HK-2 (cell line): ENCODE measurements at regions not wholly inside any gene's neighbourhood (a gene's known extent, or its start where the extent isn't known, plus 50 kb on each side); places are given as distances from the start of the nearest gene placed in this dataset.
A peak's percentile ranks its signal among the peaks of the same experiment; 100 is the strongest.

Experiments
- DNase-seq: peaks from one replicate; pipeline ENCODE4 v3.0.0-alpha.2; 2018; ENCODE audit not compliant: unreplicated experiment

DNA sequence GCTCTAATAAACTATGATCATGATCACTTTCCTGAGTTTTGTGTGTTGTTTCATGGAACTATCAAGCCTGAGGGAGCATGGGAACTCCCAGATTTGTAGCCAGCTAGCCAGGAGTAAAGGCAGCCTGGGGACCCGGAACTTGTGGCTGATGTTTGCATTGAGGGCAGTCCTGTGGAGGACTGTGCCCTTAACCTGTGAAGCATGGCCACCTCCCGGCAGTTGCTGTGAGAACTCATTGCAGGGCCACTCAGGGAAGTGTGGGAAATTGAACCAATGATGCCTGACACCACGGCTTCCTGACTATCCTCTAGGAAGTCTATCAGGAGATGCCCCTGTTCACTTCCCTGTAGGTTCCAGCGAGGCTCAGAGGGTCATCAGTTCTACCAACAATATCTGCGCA is 250.6 kb downstream of the DAD1 start:
- no peak for DNase-seq

DNA sequence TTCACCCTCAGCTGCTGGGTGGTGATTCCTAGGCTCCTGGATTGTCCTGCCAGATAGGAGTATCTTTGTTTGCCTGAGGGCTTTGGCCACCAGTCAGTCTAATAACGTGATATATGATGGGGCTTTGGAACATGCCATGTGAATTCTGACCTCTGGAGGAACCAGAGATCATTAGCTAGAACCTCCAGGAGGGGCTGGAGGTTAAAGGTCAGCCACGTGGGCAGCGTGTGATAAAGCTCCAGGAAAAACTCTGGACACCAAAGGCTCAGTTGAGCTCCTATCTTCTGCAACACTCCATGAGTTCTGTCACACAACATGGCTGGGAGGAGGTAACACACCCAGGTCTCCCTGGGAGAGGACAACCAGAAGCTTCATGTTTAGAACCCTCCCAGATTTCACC is 251.1 kb downstream of the DAD1 start:
- no peak for DNase-seq

DNA sequence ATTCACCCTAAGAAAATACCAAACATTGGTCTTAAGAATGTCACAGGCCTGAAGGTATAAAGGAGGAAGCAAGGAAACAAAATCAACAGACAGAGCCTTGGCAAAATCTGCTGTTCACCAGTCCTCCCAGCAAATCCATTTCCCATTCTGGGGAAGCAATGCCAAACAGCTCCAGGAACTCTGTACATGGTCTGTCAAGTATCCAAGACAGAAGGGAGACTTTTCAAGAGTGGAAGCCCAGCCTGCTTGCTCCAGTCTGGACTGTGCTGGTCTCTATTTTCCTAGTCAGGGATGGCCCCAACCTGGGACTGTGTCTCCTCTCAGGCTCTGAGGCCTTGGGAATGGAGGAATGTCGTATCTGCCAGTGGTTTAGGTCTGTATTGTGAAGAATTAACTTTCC is 251.5 kb downstream of the DAD1 start:
- DNase-seq: no peak

DNA sequence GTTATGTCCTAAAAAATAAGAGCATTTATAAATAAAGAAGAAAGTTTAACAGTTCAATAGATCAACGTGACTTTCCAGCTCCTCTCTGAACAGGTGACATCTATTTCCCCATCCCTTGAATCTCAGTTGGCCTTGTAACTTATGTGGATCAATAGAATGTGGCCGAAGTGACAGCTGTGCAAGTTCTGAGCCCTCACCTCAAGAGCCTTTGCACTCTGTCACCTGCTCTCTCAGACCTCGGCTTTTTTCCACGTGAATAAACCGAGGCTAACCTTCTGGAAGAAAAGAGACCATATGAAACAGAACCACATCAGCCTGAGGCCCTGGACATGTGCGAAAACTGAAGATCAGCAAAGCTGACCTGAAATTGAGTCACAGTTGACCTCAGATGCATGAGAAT is 253.0 kb downstream of the DAD1 start:
- DNase-seq: no peak

DNA sequence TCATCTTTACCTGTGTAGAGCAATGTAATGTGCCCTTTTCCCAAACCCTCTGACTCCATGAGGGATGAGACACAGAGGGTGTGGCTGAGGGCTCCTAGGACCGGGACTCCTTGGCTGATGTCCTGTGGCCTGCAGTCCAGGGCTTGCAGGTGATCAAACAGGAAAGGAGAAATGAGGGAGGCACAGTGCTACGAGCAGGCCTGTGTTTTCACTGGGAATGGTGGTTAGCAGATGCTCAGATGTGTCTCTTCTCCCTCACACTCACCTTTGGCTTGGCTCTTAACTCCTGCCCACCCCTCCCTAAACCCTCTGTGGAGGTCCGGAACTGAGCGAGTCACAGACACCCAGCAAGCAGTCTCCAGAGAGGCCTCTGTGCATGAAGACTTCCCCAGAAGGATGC is 254.4 kb downstream of the DAD1 start:
- DNase-seq: no peak

DNA sequence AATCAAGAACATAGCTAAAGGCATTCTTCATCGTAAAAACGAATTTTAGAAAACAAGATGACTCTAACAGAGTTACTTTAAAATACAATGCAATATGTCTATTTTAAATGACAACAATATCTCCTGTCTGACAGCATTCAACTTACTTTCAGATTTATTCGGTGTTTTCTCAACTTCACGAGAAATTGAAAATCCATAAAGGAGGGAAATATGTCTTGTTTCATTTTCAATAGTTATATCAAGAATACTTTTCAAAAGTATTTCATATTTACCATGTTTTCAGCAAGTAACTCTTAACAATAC is 254.8 kb downstream of the DAD1 start:
- no peak for DNase-seq

DNA sequence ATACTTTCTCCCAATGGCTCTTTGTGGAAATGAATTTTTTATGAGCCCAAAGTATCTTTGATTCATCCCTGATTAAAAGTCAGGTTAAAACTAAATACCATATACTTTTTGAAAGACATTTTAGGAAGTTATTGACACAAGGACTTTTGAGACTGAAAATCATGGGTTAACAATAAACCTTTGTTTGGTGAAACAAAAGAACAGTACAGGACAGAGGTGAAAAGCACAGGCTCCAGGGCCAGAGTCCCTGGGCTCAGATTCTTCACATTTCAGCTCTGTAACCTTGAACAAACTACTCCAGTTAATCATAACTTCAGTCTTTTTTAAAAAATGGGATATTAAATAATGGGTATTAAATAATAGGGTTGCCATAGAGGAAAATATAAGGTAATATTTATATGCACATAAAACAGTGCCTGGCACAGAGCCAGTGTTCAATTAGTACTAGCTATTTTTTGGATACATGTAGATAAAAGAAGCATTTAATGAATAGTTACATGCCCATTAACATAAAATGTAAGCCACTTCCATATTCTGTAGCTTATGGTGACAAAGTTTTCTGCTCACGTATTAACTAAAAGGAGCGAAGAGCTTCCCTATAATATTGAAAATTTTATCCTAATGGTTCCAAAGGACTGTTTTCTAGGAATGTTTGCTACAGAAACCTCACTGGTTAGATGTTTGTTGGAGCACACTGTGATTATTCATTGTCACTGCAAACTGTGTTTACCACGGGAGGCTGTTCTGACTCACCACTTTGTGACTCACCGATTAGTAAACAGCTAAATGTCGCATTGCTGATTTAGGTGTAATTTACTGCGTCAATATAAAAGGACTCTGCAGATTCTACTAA is 255.4 kb downstream of the DAD1 start:
- no peak for DNase-seq

DNA sequence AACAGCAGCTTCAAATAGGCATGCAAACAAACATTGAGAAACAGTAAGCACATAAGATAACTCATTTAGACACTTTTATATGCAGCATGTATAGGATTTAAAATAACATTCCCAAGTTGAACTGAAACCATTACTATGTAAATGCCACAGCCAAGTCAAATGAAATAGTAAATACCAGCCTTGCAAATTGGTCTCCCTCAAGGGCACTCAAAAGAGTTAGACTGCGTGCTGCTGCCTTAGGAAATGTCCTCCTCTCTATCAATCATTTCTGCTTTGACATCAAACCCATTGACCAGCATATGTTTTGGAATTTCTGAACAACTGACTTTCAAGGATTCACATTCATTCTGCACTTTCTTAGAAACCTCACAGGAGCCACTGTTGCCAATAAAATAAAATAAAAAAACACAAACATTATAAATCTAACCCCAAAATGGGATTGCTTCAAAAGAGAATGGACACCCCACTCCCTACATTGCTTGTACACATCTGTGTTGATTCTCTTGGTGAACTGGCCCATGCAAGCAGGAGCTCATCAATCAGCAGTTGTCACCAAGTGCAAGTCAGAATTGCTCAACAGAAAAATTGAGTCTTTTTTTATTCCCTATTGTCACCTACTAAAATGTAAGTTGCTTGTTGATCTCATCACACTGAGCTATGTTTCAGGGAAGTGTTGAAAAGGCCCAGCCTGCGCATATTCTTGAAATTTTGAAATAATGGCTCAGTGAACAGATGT is 256.2 kb downstream of the DAD1 start:
- DNase-seq: no peak

DNA sequence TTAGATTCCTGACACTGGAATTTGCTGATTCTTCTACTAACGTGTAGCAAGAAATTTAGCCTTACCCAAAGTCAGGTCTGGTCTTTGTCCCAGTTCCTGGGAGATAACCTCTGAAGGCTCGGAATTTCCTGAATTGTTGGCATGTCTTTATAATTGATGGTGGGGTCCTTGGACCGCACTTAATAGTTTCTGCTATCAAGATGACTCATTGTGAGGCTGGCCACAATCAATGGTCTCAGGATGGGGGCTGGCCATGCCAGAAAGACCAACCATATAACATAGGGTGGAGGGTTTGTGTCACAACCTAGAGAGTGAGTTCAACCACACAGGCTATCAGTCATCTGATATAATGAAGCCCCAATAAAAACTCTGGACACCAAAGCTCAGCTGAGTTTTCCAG is 259.7 kb downstream of the DAD1 start:
- DNase-seq: no peak

DNA sequence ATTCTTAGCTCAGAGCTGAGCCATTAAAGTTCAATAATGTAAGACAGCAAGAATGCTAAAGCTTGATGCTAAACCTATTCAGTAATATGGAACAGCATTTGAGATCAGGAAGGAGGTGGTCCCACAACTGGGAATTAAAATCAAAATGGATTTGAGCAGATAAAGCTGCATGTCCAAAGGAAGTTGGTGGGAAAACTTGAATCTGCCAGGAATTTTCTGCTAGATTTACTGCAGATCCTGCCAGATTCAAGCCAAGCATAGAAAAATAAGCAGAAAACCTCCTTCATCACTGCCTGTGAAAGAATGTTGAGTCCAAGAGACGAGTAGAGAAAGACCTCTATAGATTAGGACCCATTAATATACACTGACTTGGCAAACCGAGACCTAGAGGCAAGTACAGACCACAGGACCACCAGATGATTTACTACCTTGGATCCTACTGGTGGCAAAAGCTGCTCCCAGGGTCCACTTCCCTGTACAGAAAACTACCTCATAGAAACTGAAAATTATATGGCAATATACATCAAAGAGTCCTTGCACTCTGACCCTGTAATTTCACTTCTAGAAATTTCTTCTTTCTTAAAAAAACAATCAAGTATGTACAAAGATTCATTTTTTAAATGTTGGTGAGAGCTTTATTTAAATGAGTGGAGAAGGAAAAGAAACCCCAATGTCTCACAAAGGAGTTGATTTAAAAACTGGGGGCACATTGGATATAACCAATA is 263.2 kb downstream of the DAD1 start:
- no peak for DNase-seq

DNA sequence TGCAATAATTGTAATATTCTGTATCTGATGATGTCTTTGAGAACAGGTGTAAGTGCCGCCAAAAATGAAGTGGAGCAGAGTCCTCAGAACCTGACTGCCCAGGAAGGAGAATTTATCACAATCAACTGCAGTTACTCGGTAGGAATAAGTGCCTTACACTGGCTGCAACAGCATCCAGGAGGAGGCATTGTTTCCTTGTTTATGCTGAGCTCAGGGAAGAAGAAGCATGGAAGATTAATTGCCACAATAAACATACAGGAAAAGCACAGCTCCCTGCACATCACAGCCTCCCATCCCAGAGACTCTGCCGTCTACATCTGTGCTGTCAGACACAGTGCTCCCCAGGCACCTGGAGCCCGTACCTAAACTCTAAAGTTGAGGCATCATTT is 268.7 kb downstream of the DAD1 start:
- DNase-seq: no peak

DNA sequence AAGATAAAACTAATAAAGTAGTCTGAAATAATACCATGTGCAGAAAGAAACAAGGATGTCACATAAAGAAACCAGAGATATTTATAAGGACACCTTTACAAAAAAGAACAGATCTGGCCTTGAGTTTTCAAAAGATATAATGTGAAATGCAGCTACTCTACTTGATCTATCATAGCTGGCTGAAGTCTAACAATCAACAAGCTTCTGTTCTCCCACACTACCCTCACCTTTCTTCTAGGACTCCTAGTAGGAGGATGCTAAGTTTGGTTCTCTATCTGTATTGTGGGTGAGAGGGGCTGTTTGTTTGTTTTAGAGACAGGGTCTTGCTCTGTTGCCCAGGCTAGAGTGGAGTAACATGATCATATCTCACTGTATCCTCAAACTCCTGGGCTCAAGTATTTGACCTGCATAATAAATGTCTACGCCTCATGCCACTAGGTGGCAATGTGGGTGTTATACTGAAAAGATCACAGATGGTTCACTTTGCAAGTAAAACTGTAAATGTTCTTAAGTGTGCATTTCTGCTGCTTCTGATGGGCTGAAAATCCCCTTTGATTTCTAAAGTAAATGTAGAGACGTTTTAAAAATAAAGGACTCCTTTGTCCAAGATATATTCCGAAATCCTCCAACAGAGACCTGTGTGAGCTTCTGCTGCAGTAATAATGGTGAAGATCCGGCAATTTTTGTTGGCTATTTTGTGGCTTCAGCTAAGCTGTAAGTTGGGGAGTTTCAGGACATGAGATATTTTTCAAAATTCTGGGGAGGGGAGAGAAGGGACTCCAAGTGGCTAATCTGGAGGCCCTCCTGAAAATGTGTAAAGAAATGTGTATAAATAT is 269.3 kb downstream of the DAD1 start:
- DNase-seq: no peak

DNA sequence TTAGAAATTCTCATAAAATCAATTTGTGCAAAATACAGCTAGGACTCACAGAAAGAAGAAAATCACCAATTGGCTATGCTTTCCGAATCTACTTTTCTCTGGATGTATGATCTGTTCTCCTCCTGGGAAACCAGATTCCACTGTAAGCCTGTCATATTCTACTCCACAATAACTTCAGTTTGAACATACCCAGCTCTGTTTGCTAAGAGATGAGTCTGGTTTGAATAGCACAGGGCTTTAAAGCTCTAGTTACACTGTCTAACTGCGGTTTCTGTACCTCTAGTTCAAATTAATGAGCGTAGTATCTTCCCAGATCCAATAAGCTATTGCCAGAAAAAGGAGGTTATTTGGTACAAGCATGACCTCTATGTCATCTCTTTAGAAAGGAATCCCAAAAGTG is 270.1 kb downstream of the DAD1 start:
- no peak for DNase-seq

DNA sequence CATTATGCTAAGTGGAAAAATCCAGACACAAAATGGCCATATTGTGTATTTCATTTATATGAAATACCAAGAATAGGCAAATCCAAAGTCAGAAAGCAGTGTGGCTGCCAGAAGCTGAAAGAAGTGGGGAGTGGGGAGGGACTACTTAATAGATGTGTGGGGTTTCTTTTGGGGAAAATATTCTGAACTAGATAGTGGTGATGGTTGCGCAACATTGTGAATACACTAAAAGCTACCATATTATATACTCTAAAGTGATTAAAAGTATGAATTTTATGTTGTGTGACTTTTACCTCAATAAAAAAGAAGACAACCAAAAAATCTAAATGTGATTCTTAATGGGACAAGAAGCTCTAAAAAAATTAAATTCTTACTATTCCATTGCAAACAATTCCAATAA is 272.6 kb downstream of the DAD1 start:
- DNase-seq: no peak

DNA sequence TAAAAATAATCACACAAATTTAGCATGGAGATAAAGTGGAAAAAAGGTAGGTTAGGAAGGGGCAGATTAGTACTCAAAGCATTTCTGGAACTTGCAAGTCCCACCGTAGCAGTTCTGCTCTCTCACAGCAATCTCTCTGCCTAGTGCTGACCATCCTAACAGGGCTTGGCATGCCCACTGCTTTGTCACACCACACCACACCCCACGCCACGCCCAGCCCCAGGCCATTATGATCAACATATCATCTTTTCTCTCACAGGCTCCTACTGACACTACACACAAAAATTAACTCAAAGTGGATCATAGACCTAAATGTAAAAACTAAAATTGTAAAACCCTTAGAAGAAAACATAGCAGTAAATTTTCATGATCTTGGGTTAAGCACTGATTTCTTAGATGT is 273.7 kb downstream of the DAD1 start:
- DNase-seq: no peak

DNA sequence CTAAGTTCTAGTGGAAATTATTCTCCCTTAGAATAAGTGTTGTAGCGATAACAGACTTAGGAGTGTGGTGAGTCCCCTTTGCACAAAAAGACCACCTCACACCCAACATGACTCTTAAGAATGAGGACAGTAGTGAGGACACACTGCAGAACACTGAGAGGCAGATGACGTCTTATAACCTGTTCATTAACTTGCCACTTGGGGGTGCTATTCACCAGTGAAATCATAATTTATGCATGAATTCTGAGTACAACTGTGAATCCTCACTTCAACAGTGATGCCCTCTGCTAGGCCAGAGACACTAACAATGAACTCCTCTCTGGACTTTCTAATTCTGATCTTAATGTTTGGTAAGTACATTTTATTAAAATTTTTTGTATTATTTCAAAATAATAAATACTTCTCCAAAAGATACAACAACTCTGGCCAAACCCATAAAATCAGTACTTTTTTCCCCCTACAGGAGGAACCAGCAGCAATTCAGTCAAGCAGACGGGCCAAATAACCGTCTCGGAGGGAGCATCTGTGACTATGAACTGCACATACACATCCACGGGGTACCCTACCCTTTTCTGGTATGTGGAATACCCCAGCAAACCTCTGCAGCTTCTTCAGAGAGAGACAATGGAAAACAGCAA is 274.7 kb downstream of the DAD1 start:
- DNase-seq: peak; percentile 5

DNA sequence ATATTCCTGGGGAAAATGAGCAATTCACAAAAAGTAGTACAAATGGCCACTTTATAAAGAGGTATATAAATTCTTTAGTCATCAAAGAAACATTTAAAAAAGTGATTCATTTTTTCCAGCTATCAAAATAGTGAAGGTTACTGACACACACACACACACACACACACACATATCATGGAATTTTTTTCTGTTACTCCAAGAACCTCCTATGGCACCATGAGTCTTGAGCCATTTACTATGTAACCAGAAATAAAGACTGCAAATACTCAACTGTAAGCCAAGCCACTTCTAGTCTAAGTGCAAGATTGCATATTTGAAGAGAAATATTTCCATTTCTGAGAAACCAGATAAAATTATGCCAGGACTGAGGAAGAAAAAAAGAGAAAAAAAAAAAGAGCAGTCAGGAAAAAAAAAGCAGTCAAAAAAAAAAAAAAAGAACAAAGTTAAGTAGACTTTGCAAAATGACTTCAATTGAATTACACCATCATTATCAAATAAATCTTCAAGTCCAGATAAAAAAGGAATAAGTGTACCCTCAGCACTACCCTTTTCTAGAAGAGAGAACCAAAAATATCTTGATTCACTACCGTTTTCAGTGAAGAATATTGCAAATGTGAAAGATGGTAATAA is 275.7 kb downstream of the DAD1 start:
- no peak for DNase-seq

DNA sequence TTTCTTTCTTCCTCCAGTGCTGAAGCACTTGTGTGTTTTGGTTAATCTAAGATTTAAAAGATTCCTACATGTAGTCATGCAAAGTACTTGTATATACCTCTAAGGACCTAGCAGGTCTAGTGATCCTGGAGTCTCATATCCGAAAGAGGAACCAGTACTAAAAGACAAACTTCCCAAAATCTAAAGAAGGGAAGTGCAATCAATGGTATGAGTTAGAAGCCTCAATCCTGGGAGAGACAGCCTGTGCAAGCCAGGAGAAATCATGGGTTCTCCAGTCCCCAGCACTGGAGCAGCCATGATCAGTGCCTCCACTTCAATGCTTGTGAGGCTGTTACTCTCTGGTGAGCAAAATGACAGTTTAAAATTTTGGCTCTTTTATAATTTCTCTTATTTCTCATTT is 277.4 kb downstream of the DAD1 start:
- DNase-seq: no peak

DNA sequence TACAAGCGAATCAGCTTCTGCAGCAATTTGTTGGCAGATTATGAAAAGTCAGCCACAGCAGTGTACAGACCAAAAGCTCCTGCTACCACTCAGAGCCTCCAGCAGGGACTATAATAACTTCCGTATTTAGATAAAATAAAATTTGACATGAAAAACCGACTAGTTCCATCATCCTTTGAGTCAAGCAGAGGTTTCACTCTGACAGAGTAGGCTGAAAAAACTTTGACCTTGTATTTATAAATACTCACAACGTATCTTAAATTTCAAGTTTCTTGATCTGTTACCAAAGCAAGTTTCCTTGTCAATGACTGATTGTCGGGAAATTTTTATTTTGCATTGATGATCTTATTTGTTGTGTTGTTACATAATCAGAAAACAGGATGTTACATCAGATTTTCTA is 283.4 kb downstream of the DAD1 start:
- no peak for DNase-seq

DNA sequence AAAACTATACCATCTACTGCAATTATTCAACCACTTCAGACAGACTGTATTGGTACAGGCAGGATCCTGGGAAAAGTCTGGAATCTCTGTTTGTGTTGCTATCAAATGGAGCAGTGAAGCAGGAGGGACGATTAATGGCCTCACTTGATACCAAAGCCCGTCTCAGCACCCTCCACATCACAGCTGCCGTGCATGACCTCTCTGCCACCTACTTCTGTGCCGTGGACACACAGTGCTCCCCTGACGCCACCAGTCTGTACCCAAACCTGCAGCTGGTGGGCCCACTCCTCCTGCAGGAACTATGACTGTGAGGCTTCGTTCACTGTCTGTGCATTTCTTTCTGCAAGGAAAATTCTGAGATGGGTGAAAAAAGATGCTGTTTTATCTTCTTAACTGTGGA is 284.7 kb downstream of the DAD1 start:
- DNase-seq: no peak

DNA sequence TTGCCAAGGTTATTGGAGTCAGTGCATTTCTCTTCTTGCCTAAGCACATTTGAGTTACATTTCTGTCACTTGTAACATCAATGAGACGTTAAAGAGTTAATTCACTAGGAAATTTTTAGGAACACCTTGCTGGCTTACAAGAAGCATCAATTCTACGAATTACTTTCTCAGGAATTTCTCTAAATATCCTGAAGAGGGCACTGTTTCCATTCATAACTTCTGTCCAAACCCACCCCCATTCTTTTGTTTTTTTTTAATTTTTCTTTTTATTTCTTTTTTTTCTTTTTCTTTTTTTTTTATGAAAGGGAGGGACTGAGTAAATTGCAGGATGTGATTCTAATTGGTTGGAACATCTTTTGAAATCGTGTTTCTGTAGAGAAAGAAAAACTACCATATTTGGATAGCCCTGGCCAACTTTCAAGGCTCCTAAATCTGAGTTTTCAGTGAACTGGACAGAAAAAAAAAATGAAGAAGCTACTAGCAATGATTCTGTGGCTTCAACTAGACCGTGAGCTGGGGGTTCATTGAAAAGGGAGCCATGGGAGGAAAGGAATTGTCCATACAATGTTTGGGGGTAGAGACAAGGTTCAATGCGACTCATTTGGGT is 285.3 kb downstream of the DAD1 start:
- DNase-seq: no peak
